NCI-H1694 treated with DMSO at 0.1 percent for 48 hours (cell line): ENCODE measurements at regions not wholly inside any gene's neighbourhood (a gene's known extent, or its start where the extent isn't known, plus 50 kb on each side); places are given as distances from the start of the nearest gene placed in this dataset.

Experiments
- DNase-seq: peaks from one replicate; lab custom pipeline; 2025; lab: John Stamatoyannopoulos, UW

- no peak for DNase-seq
These were observed 135.6 kb downstream of the ACTL7B start for GRCh38 chr9:108720191-108720642.

- no peak for DNase-seq
These were observed 145.4 kb downstream of the ACTL7B start for GRCh38 chr9:108710424-108710823.

GRCh38 chr9:108709997-108710396 is 145.8 kb downstream of the ACTL7B start:
- DNase-seq: no peak

GRCh38 chr9:108709126-108709525 is 146.7 kb downstream of the ACTL7B start:
- DNase-seq: no peak

GRCh38 chr9:108708448-108708847 is 147.3 kb downstream of the ACTL7B start:
- DNase-seq: no peak

- no peak for DNase-seq
These were observed 148.7 kb downstream of the ACTL7B start for GRCh38 chr9:108707120-108707519.

- DNase-seq: no peak
These were observed 151.5 kb downstream of the ACTL7B start for GRCh38 chr9:108704156-108704852.

- no peak for DNase-seq
These were observed 152.4 kb downstream of the ACTL7B start for GRCh38 chr9:108703429-108703828.

GRCh38 chr9:108702681-108703080 is 153.1 kb downstream of the ACTL7B start:
- DNase-seq: no peak

- DNase-seq: no peak
These were observed 157.0 kb downstream of the ACTL7B start for GRCh38 chr9:108698801-108699200.

GRCh38 chr9:108698231-108698630 is 157.6 kb downstream of the ACTL7B start:
- DNase-seq: no peak

- no peak for DNase-seq
These were observed 159.6 kb downstream of the ACTL7B start for GRCh38 chr9:108696156-108696555.

GRCh38 chr9:108694170-108694569 is 161.6 kb downstream of the ACTL7B start:
- no peak for DNase-seq

- DNase-seq: no peak
These were observed 164.2 kb downstream of the ACTL7B start for GRCh38 chr9:108691614-108692013.

- no peak for DNase-seq
These were observed 167.1 kb downstream of the ACTL7B start for GRCh38 chr9:108688676-108689075.

- DNase-seq: no peak
These were observed 167.7 kb downstream of the ACTL7B start for GRCh38 chr9:108688051-108688450.

GRCh38 chr9:108687006-108687987 is 168.5 kb downstream of the ACTL7B start:
- DNase-seq: peak; percentile 5

GRCh38 chr9:108684288-108685025 is 171.3 kb downstream of the ACTL7B start:
- no peak for DNase-seq

- no peak for DNase-seq
These were observed 172.5 kb downstream of the ACTL7B start for GRCh38 chr9:108683245-108683644.

GRCh38 chr9:108681851-108682590 is 173.8 kb downstream of the ACTL7B start:
- DNase-seq: no peak

GRCh38 chr9:108680946-108681345 is 174.8 kb downstream of the ACTL7B start:
- no peak for DNase-seq

GRCh38 chr9:108677776-108678175 is 178.0 kb downstream of the ACTL7B start:
- no peak for DNase-seq
